H1 (cell line): ENCODE measurements at regions not wholly inside any gene's neighbourhood (a gene's known extent, or its start where the extent isn't known, plus 50 kb on each side); places are given as distances from the start of the nearest gene placed in this dataset.

Experiments
- CHD7 ChIP-seq: fragments of 300-600 bp; sonication (generic); IDR thresholded peaks from 2 replicates; pipeline ENCODE4 v1.7.1; 2012; ENCODE audit warnings: low read length, moderate library complexity, mild to moderate bottlenecking, inconsistent platforms; ENCODE audit not compliant: insufficient replicate concordance
- CTCF ChIP-seq, 3 experiments: IDR thresholded peaks; 1 replicate in 2 of 3; 2 replicates in 1 of 3; pipeline versions ENCODE4 v1.5.1 to v1.6.1; 2011; ENCODE audit warnings: low read length in 3 of 3, mild to moderate bottlenecking in 3 of 3, inconsistent platforms in 2 of 3, low read depth in 1 of 3, moderate library complexity in 1 of 3; ENCODE audit not compliant: insufficient read depth in 1 of 3; ENCODE audit errors: control extremely low read depth in 1 of 3
- MAFK ChIP-seq: IDR thresholded peaks from 2 replicates; pipeline ENCODE4 v1.6.1; 2012; ENCODE audit warnings: low read depth, mild to moderate bottlenecking, improper control_type of control experiment, low read length

DNA sequence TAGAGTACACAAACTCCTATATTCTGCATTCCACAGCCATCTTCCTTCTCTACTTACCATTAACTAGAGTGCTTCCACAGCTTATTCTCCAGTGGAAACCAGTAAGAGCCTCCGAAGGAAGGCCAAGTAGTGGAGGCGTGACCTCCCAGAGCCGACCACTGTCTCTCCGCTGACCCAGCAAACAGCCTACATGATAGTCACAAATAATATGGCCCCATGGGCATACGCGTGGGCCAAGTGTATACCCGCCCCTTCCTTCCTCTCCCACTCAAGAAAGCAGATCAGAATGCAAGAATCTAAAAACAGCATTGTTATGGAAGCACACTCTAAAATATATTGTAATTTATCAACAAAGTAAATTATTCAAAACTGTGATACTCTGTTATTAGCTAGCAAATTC is 526.6 kb upstream of the JARID2 start (continued):
- TF ChIP-seq CHD7 (no peak), CTCF (IDR thresholded peaks at IDR 0.05; ENCODE audit: control extremely low read depth in 1 of 3, insufficient read depth in 1 of 3, low read depth in 1 of 3, low read length in 3 of 3) (no peak), MAFK (no peak)
